ENCODE measurements at regions not wholly inside any gene's neighbourhood (a gene's known extent, or its start where the extent isn't known, plus 50 kb on each side); places are given as distances from the start of the nearest gene placed in this dataset.

- no peak for DNase-seq (ENCODE audit: low read depth)
- no peak for TF ChIP-seq CTCF (IDR thresholded peaks at IDR 0.05; ENCODE audit: insufficient read depth, low read depth, low read length, missing control alignments)
These were observed 386.7 kb downstream of the TECRL start for GRCh38 chr4:64022560-64022959.

GRCh38 chr4:64016893-64017292 lies 392.4 kb downstream of the TECRL start:
- H3K4me3 ChIP-seq (ENCODE audit: low read depth, low read length): no peak overlapping the region
- DNase-seq (ENCODE audit: low read depth): no peak
- no peak for TF ChIP-seq CTCF (IDR thresholded peaks at IDR 0.05; ENCODE audit: insufficient read depth, low read depth, low read length, missing control alignments)

More at GRCh38 chr4:64022560-64022959, 386.7 kb downstream of the TECRL start:
- H3K4me3 ChIP-seq (ENCODE audit: low read depth, low read length): no peak overlapping the region

- TF ChIP-seq CTCF (IDR thresholded peaks at IDR 0.05; ENCODE audit: insufficient read depth, low read depth, low read length, missing control alignments): no peak
- no peak for DNase-seq (ENCODE audit: low read depth)
- H3K4me3 ChIP-seq (ENCODE audit: low read depth, low read length): no peak overlapping the region
These were observed 394.6 kb downstream of the TECRL start for GRCh38 chr4:64014647-64015046.

- peak; percentile 64 for DNase-seq (ENCODE audit: low read depth)
- TF ChIP-seq CTCF (IDR thresholded peaks at IDR 0.05; ENCODE audit: insufficient read depth, low read depth, low read length, missing control alignments): no peak
- no peak overlapping the region for H3K4me3 ChIP-seq (ENCODE audit: low read depth, low read length)
These were observed 407.9 kb downstream of the TECRL start for GRCh38 chr4:64001229-64001898.

- no peak overlapping the region for H3K4me3 ChIP-seq (ENCODE audit: low read depth, low read length)
- no peak for TF ChIP-seq CTCF (IDR thresholded peaks at IDR 0.05; ENCODE audit: insufficient read depth, low read depth, low read length, missing control alignments)
- no peak for DNase-seq (ENCODE audit: low read depth)
These were observed 409.0 kb downstream of the TECRL start for GRCh38 chr4:64000241-64000640.

- no peak for TF ChIP-seq CTCF (IDR thresholded peaks at IDR 0.05; ENCODE audit: insufficient read depth, low read depth, low read length, missing control alignments)
- no peak for DNase-seq (ENCODE audit: low read depth)
- H3K4me3 ChIP-seq (ENCODE audit: low read depth, low read length): no peak overlapping the region
These were observed 423.0 kb downstream of the TECRL start for GRCh38 chr4:63986253-63986652.

- no peak for TF ChIP-seq CTCF (IDR thresholded peaks at IDR 0.05; ENCODE audit: insufficient read depth, low read depth, low read length, missing control alignments)
- no peak overlapping the region for H3K4me3 ChIP-seq (ENCODE audit: low read depth, low read length)
- DNase-seq (ENCODE audit: low read depth): no peak
These were observed 426.0 kb downstream of the TECRL start for GRCh38 chr4:63983224-63983623.
